ENCODE measurements at regions not wholly inside any gene's neighbourhood (a gene's known extent, or its start where the extent isn't known, plus 50 kb on each side); places are given as distances from the start of the nearest gene placed in this dataset.

- DNase-seq (ENCODE audit: low read depth, low spot score) (no peak), FAIRE-seq (no peak)
- Histone ChIP-seq H2AFZ (ENCODE audit: control insufficient read depth, low read length) (no peak overlapping the region), H3K4me3 (ENCODE audit: control insufficient read depth in 2 of 3, extremely low read depth in 1 of 3, insufficient read depth in 2 of 3, low read depth in 1 of 3, low read length in 3 of 3) (no peak overlapping the region), H3K36me3 (ENCODE audit: control insufficient read depth in 2 of 2, extremely low read depth in 1 of 2, insufficient read depth in 2 of 2, low read length in 2 of 2) (no peaks in the 10 kb centered on the region), H3K9ac (ENCODE audit: control insufficient read depth, extremely low read depth, insufficient read depth, low read length) (no peak overlapping the region), H3K4me1 (ENCODE audit: control insufficient read depth, extremely low read depth, insufficient read depth, low read length) (no peaks in the 10 kb centered on the region), H3K4me2 (ENCODE audit: control insufficient read depth, extremely low read depth, insufficient read depth, low read depth, low read length) (no peak overlapping the region), H3K27ac (ENCODE audit: control insufficient read depth, insufficient read depth, low read length) (no peak overlapping the region), H3K79me2 (ENCODE audit: control insufficient read depth, insufficient read depth, low read length) (no peaks in the 10 kb centered on the region), H3K27me3 (ENCODE audit: control insufficient read depth, extremely low read depth, insufficient read depth, low read length) (no peaks in the 10 kb centered on the region), H4K20me1 (ENCODE audit: control insufficient read depth, extremely low read depth, insufficient read depth, low read length) (no peaks in the 10 kb centered on the region), H3K9me1 (ENCODE audit: control insufficient read depth, extremely low read depth, insufficient read depth, low read length) (no peaks in the 10 kb centered on the region), H3K9me3 (ENCODE audit: control insufficient read depth, low read depth, low read length) (peaks cover 18% of the 10 kb centered on the region)
- dilution Hi-C loops (cut with MboI; ENCODE audit: extremely low pct_ligation_motif_present, low sequenced_read_pairs): no loop called here
- TF ChIP-seq EZH2 (IDR thresholded peaks at IDR 0.05; ENCODE audit: low read length) (no peak), CTCF (optimal IDR thresholded peaks at IDR 0.05 in 1 of 3, IDR thresholded peaks at IDR 0.05 in 1 of 3, conservative IDR thresholded peaks at IDR 0.05 in 1 of 3; ENCODE audit: extremely low read depth in 1 of 3, insufficient read depth in 2 of 3, low read length in 3 of 3) (no peak)
Observed at GRCh38 chr18:78675231-78675630, 304.4 kb upstream of the SALL3 start.

GRCh38 chr18:78676622-78677482, 302.8 kb upstream of the SALL3 start:
- peaks cover 13% of the 10 kb centered on the region for H3K9me3 ChIP-seq (ENCODE audit: control insufficient read depth, low read depth, low read length)

More at GRCh38 chr18:78676622-78677482, 302.8 kb upstream of the SALL3 start:
- H3K9me1 ChIP-seq (ENCODE audit: control insufficient read depth, extremely low read depth, insufficient read depth, low read length): no peaks in the 10 kb centered on the region
- H3K27me3 ChIP-seq (ENCODE audit: control insufficient read depth, extremely low read depth, insufficient read depth, low read length): no peaks in the 10 kb centered on the region
- H3K27ac ChIP-seq (ENCODE audit: control insufficient read depth, insufficient read depth, low read length): no peak overlapping the region
- H3K9ac ChIP-seq (ENCODE audit: control insufficient read depth, extremely low read depth, insufficient read depth, low read length): no peak overlapping the region
- no peak overlapping the region for H3K4me3 ChIP-seq (ENCODE audit: control insufficient read depth in 2 of 3, extremely low read depth in 1 of 3, insufficient read depth in 2 of 3, low read depth in 1 of 3, low read length in 3 of 3)
- FAIRE-seq: no peak
- H3K79me2 ChIP-seq (ENCODE audit: control insufficient read depth, insufficient read depth, low read length): no peaks in the 10 kb centered on the region
- no peak overlapping the region for H3K4me2 ChIP-seq (ENCODE audit: control insufficient read depth, extremely low read depth, insufficient read depth, low read depth, low read length)
- no peaks in the 10 kb centered on the region for H3K36me3 ChIP-seq (ENCODE audit: control insufficient read depth in 2 of 2, extremely low read depth in 1 of 2, insufficient read depth in 2 of 2, low read length in 2 of 2)
- dilution Hi-C loops (cut with MboI; ENCODE audit: extremely low pct_ligation_motif_present, low sequenced_read_pairs): no loop called here
- TF ChIP-seq CTCF (optimal IDR thresholded peaks at IDR 0.05 in 1 of 3, IDR thresholded peaks at IDR 0.05 in 1 of 3, conservative IDR thresholded peaks at IDR 0.05 in 1 of 3; ENCODE audit: extremely low read depth in 1 of 3, insufficient read depth in 2 of 3, low read length in 3 of 3) (no peak), EZH2 (IDR thresholded peaks at IDR 0.05; ENCODE audit: low read length) (no peak)
- no peaks in the 10 kb centered on the region for H4K20me1 ChIP-seq (ENCODE audit: control insufficient read depth, extremely low read depth, insufficient read depth, low read length)
- no peaks in the 10 kb centered on the region for H3K4me1 ChIP-seq (ENCODE audit: control insufficient read depth, extremely low read depth, insufficient read depth, low read length)
- H2AFZ ChIP-seq (ENCODE audit: control insufficient read depth, low read length): no peak overlapping the region
- no peak for DNase-seq (ENCODE audit: low read depth, low spot score)

Data from keratinocyte (primary cell).